Erythroblast (primary cell): ENCODE measurements at regions not wholly inside any gene's neighbourhood (a gene's known extent, or its start where the extent isn't known, plus 50 kb on each side); places are given as distances from the start of the nearest gene placed in this dataset.

Experiments used
- GATA1 ChIP-seq: IDR thresholded peaks from 2 replicates; pipeline ENCODE4 v1.6.1; 2011; ENCODE audit warnings: low read depth, mild to moderate bottlenecking, control low read depth, low read length, moderate library complexity
- POLR2A ChIP-seq: IDR thresholded peaks from 2 replicates; pipeline ENCODE4 v1.6.1; 2011; ENCODE audit warnings: mild to moderate bottlenecking, low read length

DNA sequence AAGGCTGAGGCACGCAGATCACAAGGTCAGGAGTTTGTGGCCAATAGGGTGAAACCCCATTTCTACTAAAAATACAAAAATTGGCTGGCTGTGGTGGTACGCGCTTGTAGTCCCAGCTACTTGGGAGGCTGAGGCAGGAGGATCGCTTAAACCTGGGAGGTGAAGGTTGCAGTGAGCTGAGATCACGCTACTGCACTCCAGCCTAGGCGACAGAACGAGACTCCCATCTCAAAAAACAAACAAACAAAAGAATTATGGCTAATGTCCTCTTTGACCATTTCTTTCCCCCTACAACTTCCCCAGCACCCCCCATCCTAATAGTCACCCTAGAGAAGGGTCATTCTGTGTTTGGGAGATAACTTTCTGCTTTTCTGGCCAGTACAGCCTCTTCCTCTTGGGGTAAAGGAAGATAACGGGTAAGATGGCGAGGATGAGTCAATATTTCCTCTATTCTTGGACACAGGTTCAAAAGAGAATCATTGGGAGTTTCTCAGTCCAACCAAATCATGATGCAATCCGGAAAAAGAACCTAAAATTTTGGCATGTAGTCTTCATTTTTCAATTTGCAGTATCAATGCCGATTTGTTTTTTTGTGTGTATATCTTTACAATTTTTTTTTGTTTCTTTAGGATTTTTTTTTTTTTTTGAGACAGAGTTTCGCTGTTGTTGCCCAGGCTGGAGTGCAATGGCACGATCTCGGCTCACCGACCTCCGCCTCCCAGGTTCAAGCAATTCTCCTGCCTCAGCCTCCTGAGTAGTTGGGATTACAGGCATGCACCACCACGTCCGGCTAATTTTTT is 107.6 kb upstream of the MED13 start:
- TF ChIP-seq POLR2A (no peak), GATA1 (no peak)
